Activated naive CD4-positive, alpha-beta T cell treated with anti-CD3 and anti-CD28 coated beads for 36 hours (primary cell): ENCODE measurements at regions not wholly inside any gene's neighbourhood (a gene's known extent, or its start where the extent isn't known, plus 50 kb on each side); places are given as distances from the start of the nearest gene placed in this dataset.
A peak's percentile ranks its signal among the peaks of the same experiment; 100 is the strongest.

ENCODE experiments used
- CTCF ChIA-PET: fragments of 350-600 bp; sonication (Branson Sonifier 250); formaldehyde crosslinking; loops from one replicate; lab custom pipeline; 2021; ENCODE audit warnings: antibody characterized with exemption; lab: Charles Lee
- DNase-seq: peaks from one replicate; pipeline ENCODE4 v3.0.0-alpha.2; 2020
- H3K27ac Mint-ChIP-seq: one replicate; pipeline ENCODE4 v1.8.0; 2021; ENCODE audit warnings: mild to moderate bottlenecking, mixed read lengths
- H3K27me3 Mint-ChIP-seq: one replicate; pipeline ENCODE4 v1.8.0; 2021; ENCODE audit warnings: low read depth, mixed read lengths
- H3K36me3 Mint-ChIP-seq: one replicate; pipeline ENCODE4 v1.8.0; 2021; ENCODE audit warnings: low read depth, mixed read lengths
- H3K4me1 Mint-ChIP-seq: one replicate; pipeline ENCODE4 v1.8.0; 2021; ENCODE audit warnings: low read depth, mixed read lengths
- H3K4me3 Mint-ChIP-seq: one replicate; pipeline ENCODE4 v1.8.0; 2021; ENCODE audit warnings: mild to moderate bottlenecking, moderate library complexity, mixed read lengths
- H3K9me3 Mint-ChIP-seq: one replicate; pipeline ENCODE4 v1.8.0; 2021; ENCODE audit warnings: mixed read lengths
- intact Hi-C: fragments of 100-400 bp; cut with micrococcal nuclease; formaldehyde crosslinking; loops from one replicate; pipeline ENCODE4 v1.15.1; 2023

DNA sequence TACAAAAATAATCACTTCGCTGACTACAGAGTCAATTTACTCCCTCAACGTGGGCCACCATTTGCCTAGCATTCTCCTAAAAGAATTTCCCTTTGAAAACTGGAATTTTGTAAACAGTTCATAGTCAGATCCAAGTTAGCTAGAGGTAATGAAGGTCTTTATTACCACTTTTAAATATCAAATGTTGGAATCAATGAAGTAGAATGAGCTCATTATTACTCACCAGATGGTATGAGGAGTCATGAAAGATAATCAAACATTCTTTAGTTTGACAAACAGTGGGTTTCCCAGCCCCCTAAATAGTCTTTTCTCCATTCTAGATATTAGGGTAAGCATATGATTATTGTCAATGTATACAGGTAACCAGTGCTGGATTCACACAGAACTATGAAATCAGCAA lies 455.7 kb upstream of the THBS1 start:
- intact Hi-C loops: loop anchor here (5.0 to 10.0 kb wide), 2 partner anchors 130 to 302 kb away; no protein-coding TSS in a partner anchor
- Mint-ChIP-seq H3K9me3 (no peaks in the 10 kb centered on the region), H3K27me3 (peaks cover 5% of the 10 kb centered on the region), H3K4me1 (no peaks in the 10 kb centered on the region), H3K27ac (no peak overlapping the region), H3K4me3 (no peak overlapping the region), H3K36me3 (no peaks in the 10 kb centered on the region)
- CTCF ChIA-PET: interaction anchor here (0.6 to 1.1 kb wide), 4 partner anchors 78 to 631 kb away, joined by 3 to 9 read pairs (median 4); no protein-coding TSS in a partner anchor
- DNase-seq: no peak

DNA sequence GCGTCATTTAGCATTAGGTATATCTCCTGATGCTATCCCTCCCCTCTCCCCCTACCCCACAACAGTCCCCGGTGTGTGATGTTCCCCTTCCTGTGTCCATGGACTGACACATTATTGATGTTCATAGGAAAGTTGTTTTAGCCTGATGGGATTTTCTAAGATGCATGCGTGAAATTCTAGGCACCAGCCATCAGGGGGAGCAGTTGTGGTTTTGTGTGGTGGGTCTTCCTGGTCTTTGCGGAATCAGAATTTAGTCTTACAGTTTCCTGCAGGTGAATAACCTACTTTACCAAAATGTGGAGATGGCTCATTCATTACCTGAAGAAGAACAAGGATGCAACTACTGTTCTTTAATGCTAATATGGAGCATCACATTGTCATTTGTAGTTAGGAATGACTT lies 455.0 kb upstream of the THBS1 start:
- Mint-ChIP-seq H3K27me3 (peaks cover 6% of the 10 kb centered on the region), H3K27ac (no peak overlapping the region), H3K36me3 (no peaks in the 10 kb centered on the region), H3K4me1 (no peaks in the 10 kb centered on the region), H3K4me3 (no peak overlapping the region), H3K9me3 (no peaks in the 10 kb centered on the region)
- peak; percentile 47 for DNase-seq
- CTCF ChIA-PET: interaction anchor here (1.1 kb wide), 1 partner anchor 454 kb away, joined by 9 read pairs; no protein-coding TSS in a partner anchor
- intact Hi-C loops: loop anchor here (1.0 to 10.0 kb wide), 4 partner anchors 129 to 631 kb away; no protein-coding TSS in a partner anchor

DNA sequence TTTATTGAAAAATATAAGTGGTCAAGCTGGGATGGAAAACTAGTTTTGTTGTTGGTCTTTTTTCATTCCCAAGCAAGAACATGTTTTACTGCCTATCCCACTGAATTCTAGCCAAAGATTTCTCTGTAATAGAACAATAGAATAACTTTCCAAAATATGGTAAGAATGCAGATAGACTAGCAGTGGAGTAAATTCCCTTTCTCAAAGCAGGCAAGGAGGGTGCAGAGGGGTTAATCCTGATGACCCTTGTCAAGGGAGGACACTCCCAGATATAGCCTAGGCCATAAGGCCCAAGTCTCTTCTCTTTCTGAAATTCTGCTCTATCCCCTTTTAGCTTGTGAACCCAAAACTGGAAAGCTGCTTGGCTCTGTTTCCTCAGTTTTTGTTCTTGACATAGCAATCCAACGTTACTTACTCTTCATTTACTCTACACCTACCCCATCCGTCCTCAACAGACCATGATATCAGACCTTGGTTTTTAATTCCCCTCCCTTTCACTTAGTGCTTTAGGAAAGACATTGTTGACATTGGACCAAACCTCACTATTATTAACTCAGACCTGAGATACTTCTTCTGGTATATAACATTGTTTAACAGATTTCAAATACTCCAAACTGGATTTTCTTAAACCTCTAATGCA lies 453.6 kb upstream of the THBS1 start:
- H3K27me3 Mint-ChIP-seq: peaks cover 8% of the 10 kb centered on the region
- intact Hi-C loops: loop anchor here (2.0 to 10.0 kb wide), 3 partner anchors 128 to 630 kb away; no protein-coding TSS in a partner anchor
- CTCF ChIA-PET: interaction anchor here (0.8 kb wide), 1 partner anchor 178 kb away, joined by 3 read pairs; no protein-coding TSS in a partner anchor
- no peaks in the 10 kb centered on the region for H3K4me1 Mint-ChIP-seq
- H3K9me3 Mint-ChIP-seq: no peaks in the 10 kb centered on the region
- no peaks in the 10 kb centered on the region for H3K36me3 Mint-ChIP-seq
- no peak overlapping the region for H3K4me3 Mint-ChIP-seq
- H3K27ac Mint-ChIP-seq: no peak overlapping the region
- no peak for DNase-seq

DNA sequence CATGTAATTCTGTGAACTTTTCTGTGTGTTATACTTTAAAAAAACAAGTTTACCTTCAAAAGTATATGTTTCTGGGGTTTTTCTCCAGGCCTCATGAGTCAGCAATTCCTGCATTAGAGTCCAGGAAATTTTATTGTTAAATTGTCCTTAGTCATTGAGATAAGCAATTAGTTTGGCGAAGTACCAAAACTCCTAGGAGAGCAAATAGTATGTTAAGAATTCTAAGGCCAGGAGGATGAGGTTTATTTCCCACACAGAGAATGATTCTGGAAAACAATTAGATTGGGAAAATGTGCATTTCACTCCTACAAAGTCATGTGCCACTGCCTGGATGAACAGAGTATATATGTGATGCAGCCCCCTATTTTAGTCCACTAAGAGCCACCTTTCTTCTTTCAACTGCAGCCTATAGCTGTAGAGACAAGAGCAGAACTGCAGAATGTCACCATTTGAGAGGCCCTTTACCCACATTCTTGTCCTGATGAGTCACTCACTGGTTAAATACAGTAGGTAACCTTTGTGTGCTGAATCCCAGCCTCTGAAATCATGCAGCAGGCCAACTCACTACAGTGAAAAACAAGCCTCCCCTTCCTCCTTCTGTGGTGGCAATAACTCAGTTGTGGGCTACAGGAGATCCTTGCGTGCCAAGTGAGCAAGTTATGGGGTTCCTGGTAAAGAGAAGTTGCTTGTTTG lies 452.8 kb upstream of the THBS1 start:
- CTCF ChIA-PET: no interaction called here
- intact Hi-C loops: loop anchor here (2.0 to 10.0 kb wide), 3 partner anchors 127 to 629 kb away; no protein-coding TSS in a partner anchor
- peak; percentile 20 for DNase-seq

DNA sequence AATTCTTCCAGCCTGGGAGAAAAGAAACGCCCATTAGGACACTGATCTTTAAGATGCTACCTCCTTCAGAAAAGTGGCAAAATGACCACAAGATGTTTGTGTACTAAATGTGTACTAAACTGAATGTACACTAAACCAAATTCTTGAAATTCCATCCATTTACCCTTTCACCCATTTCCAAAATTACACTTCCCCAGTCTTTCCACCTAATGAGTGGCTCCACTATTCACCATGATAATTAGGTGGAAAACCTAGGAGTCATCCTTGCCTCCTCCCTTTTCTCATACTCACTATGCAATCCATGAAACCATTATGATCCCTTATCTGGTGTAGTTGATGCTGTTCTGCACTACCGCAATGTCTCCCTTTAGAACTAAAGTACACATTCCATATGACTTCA lies 452.1 kb upstream of the THBS1 start:
- Mint-ChIP-seq H3K9me3 (no peaks in the 10 kb centered on the region), H3K27me3 (peaks cover 10% of the 10 kb centered on the region), H3K27ac (no peak overlapping the region), H3K4me1 (no peaks in the 10 kb centered on the region), H3K4me3 (no peak overlapping the region), H3K36me3 (no peaks in the 10 kb centered on the region)
- DNase-seq: no peak
- CTCF ChIA-PET: no interaction called here
- intact Hi-C loops: loop anchor here (5.0 to 10.0 kb wide), 2 partner anchors 126 to 299 kb away; no protein-coding TSS in a partner anchor

More for the DNA sequence above, 452.8 kb upstream of the THBS1 start:
- Mint-ChIP-seq H3K9me3 (no peaks in the 10 kb centered on the region), H3K27ac (no peak overlapping the region), H3K4me3 (no peak overlapping the region), H3K27me3 (peaks cover 10% of the 10 kb centered on the region), H3K4me1 (no peaks in the 10 kb centered on the region), H3K36me3 (no peaks in the 10 kb centered on the region)

DNA sequence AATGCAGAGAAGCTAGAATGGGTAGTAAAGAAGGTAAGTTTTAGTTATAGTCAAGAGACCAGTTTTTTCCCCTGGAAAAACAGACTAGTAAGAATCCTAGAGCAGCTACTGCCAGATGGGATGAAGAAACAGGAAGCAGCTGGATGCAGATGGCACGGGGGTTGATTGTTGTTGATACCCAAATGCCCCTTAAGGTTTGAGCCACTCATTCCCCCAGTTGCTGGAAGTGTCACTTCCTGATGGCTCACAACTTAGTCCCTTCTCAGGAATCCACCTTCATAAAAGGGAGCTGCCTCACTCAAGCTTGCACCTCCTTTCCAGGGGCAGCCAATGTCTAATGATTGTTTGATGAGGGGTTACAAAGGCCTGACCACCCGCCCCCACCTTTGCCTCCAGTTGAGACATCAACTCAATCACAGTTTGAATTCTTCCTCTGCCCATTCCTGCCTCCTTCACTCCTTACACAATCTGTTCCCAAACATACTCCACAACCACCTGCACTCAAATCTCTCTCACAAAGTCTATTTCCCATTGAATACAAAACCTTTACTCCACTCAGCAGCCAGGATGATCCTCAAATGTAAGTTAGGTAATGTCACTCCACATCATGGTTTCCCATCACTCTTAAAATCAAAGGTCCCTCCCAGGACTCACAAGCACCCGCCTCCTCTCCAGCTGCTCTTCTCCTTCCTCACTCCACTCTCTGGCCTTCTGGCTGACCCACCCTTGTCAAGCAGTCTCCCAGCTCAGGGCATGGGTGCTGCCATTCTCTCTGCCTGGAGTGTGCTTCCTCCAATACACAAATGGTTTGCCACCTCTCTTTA lies 450.1 kb upstream of the THBS1 start:
- no peak overlapping the region for H3K4me3 Mint-ChIP-seq
- DNase-seq: no peak
- CTCF ChIA-PET: interaction anchor here (0.9 to 1.1 kb wide), 2 partner anchors 9 to 41 kb away, joined by 3 to 8 read pairs; no protein-coding TSS in a partner anchor
- H3K36me3 Mint-ChIP-seq: no peaks in the 10 kb centered on the region
- peaks cover 11% of the 10 kb centered on the region for H3K27me3 Mint-ChIP-seq
- no peaks in the 10 kb centered on the region for H3K9me3 Mint-ChIP-seq
- no peaks in the 10 kb centered on the region for H3K4me1 Mint-ChIP-seq
- intact Hi-C loops: no loop called here
- H3K27ac Mint-ChIP-seq: no peak overlapping the region

DNA sequence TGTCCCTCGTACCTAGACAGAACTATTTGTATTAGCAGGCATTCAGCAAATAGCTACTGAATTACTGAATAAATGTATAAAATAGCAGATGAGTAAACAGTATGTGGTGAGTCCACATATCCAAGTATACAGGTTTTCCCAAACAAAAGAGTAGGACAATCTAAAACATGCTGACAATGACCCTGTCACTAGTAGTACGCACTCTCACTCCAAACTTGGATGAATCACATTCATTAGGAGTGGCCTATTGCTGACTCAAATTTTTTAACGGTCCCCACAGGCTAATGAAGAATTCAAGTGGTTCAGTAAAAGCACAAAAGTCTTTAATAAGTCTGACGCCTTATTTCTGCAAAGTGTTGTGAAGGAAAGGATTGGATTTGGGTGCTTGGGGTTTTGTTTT lies 449.3 kb upstream of the THBS1 start:
- Mint-ChIP-seq H3K4me1 (no peaks in the 10 kb centered on the region), H3K27ac (no peak overlapping the region), H3K36me3 (no peaks in the 10 kb centered on the region), H3K9me3 (no peaks in the 10 kb centered on the region), H3K4me3 (no peak overlapping the region), H3K27me3 (peaks cover 14% of the 10 kb centered on the region)
- CTCF ChIA-PET: no interaction called here
- no peak for DNase-seq
- intact Hi-C loops: no loop called here

DNA sequence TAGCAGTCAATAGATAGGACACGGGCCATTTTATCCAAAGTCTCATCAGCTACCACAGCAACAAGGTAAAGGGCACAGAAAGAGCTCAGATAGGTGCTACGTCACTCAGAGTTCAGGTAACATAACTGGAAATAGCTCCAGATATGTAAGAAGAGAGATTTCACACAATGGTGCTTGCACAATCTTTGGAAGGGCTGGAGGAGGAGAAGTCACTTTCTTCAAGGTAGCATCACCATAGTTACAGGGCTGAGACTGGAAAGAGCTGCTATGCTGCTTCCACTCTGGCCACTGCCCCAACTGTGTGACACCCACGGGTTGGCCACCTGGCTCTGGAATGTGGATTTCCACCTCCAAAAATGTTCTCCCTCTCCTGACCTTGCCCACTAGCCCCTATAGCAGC lies 448.8 kb upstream of the THBS1 start:
- intact Hi-C loops: no loop called here
- peaks cover 16% of the 10 kb centered on the region for H3K27me3 Mint-ChIP-seq
- no peaks in the 10 kb centered on the region for H3K36me3 Mint-ChIP-seq
- no peak for DNase-seq
- H3K27ac Mint-ChIP-seq: no peak overlapping the region
- H3K9me3 Mint-ChIP-seq: no peaks in the 10 kb centered on the region
- no peak overlapping the region for H3K4me3 Mint-ChIP-seq
- CTCF ChIA-PET: interaction anchor here (1.0 kb wide), 1 partner anchor 13 kb away, joined by 5 read pairs; no protein-coding TSS in a partner anchor
- H3K4me1 Mint-ChIP-seq: no peaks in the 10 kb centered on the region

DNA sequence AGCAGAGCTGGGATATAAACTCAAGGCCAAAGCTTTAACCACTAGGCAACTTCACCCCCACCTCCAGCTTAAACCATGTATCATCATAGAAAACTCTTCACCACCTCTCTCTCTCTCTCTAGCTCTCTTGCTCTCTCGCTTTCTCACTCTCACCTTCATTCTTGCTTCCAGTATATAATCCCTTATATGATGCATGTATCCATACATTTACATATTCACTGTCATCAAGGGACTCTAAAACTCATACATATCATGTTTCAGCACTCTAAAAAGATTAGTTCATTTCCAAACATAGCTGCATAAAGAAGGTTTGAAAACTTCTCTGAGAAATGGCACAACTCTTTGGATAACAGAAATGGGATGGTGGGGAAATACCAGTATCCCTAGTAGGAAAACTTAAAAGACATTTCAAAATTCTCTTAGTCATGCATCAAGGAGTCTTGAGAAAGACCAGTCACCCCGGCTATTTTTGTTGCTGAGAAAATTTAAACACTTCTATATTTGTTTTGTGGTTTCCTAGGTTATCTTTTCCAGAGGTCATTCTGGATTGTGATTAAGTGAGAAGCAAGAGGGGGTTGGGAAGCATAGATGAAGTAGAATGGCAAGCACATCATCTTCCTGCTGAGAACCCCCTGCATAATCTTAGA lies 447.8 kb upstream of the THBS1 start:
- H3K4me3 Mint-ChIP-seq: no peak overlapping the region
- H3K4me1 Mint-ChIP-seq: no peaks in the 10 kb centered on the region
- H3K36me3 Mint-ChIP-seq: no peaks in the 10 kb centered on the region
- H3K27me3 Mint-ChIP-seq: peaks cover 16% of the 10 kb centered on the region
- no peak for DNase-seq
- no peaks in the 10 kb centered on the region for H3K9me3 Mint-ChIP-seq
- CTCF ChIA-PET: interaction anchor here (1.0 kb wide), 1 partner anchor 12 kb away, joined by 5 read pairs; no protein-coding TSS in a partner anchor
- intact Hi-C loops: no loop called here
- no peak overlapping the region for H3K27ac Mint-ChIP-seq

DNA sequence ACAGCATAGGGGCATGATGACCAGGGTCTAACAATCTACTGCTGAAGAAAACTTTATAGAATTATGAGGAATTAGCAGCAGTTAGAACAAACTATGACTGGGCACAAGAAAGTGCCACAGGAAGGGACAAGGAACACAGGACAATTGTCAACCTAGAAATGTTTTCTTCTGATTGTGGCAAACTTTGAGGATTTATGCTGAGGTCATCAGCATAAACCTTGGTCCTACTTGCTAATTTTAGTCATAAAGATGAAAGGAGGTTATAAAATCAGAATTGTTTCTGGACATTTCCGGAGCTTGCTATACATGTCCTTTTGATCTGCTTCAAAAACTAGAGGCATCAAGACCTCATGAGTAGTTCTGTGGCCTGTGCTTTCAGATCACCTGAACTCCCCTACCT lies 446.6 kb upstream of the THBS1 start:
- H3K4me1 Mint-ChIP-seq: no peaks in the 10 kb centered on the region
- no peaks in the 10 kb centered on the region for H3K9me3 Mint-ChIP-seq
- H3K27ac Mint-ChIP-seq: no peak overlapping the region
- no peak overlapping the region for H3K4me3 Mint-ChIP-seq
- no peaks in the 10 kb centered on the region for H3K36me3 Mint-ChIP-seq
- no peak for DNase-seq
- intact Hi-C loops: no loop called here
- peaks cover 16% of the 10 kb centered on the region for H3K27me3 Mint-ChIP-seq
- CTCF ChIA-PET: interaction anchor here (0.5 kb wide), 1 partner anchor 444 kb away, joined by 6 read pairs; no protein-coding TSS in a partner anchor

DNA sequence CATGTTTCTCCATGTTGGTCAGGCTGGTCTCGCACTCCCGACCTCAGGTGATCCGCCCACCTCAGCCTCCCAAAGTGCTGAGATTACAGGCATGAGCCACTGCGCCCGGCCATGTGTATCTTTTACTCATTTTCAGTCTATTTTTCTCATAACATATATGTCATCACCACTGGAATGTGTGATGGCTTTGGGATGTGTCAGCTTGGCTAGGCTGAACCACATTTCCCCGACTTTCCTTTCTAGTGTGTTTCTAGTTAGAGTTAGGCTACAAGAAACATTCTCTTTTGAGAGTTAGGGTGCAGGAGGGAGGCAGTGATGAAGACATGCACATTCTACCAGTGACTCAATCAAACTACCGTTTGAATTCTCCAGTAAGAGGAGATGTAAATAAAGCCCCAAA lies 444.9 kb upstream of the THBS1 start:
- intact Hi-C loops: no loop called here
- Mint-ChIP-seq H3K9me3 (no peaks in the 10 kb centered on the region), H3K27ac (no peak overlapping the region), H3K4me1 (no peaks in the 10 kb centered on the region), H3K27me3 (peaks cover 15% of the 10 kb centered on the region), H3K4me3 (no peak overlapping the region), H3K36me3 (no peaks in the 10 kb centered on the region)
- CTCF ChIA-PET: no interaction called here
- DNase-seq: no peak
